ENCODE measurements at regions not wholly inside any gene's neighbourhood (a gene's known extent, or its start where the extent isn't known, plus 50 kb on each side); places are given as distances from the start of the nearest gene placed in this dataset.
A peak's percentile ranks its signal among the peaks of the same experiment; 100 is the strongest.

DNA sequence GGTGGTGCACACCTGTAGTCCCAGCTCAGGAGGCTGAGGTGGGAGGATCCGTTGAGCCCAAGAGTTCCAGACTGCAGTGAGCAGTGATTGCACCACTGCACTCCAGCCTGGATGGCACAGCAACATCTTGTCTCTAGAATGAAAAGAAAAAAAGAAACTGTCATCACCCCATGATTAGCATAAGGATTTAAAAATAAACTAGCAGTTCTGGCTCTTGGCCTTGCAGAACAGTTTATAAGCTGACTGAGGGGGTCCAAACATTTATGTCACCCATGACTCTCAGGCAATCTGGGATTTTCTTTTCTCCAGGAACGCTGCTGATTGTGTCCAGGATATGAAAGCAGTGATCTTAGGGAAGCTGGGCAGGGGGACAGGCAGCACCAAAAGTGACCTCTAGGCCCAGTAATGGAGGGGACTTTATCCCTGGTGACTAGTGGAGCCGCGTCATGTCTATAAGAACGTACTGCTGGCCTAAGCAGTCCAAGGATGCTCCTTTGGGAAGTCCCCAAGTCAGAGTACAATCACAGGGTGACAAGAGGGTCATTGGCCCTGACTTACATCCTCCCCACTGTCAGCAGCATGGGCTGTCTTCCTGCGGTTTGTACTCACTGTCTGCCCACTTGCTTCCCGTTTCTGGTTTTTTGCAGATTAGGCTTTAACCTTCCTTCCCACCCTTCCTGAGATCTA lies 177.4 kb downstream of the ARHGAP12 start:
- Histone ChIP-seq H3K4me3 (ENCODE audit: low read depth, low read length) (no peak overlapping the region), H3K9me3 (ENCODE audit: control insufficient read depth, insufficient read depth, low read length) (no peaks in the 10 kb centered on the region; the same call in 1 of the 2 replicates), H3K27ac (ENCODE audit: low read depth, low read length) (no peak overlapping the region), H3K27me3 (ENCODE audit: control insufficient read depth, insufficient read depth, low read length) (no peaks in the 10 kb centered on the region)
- POLR2A ChIA-PET: interaction anchor here (0.6 to 2.1 kb wide), 2 partner anchors 9 to 36 kb away, joined by 4 to 8 read pairs; no protein-coding TSS in a partner anchor
- no peak for DNase-seq (ENCODE audit: low read depth, low spot score)
- CTCF ChIA-PET: no interaction called here
- TF ChIP-seq, protein P1, sequence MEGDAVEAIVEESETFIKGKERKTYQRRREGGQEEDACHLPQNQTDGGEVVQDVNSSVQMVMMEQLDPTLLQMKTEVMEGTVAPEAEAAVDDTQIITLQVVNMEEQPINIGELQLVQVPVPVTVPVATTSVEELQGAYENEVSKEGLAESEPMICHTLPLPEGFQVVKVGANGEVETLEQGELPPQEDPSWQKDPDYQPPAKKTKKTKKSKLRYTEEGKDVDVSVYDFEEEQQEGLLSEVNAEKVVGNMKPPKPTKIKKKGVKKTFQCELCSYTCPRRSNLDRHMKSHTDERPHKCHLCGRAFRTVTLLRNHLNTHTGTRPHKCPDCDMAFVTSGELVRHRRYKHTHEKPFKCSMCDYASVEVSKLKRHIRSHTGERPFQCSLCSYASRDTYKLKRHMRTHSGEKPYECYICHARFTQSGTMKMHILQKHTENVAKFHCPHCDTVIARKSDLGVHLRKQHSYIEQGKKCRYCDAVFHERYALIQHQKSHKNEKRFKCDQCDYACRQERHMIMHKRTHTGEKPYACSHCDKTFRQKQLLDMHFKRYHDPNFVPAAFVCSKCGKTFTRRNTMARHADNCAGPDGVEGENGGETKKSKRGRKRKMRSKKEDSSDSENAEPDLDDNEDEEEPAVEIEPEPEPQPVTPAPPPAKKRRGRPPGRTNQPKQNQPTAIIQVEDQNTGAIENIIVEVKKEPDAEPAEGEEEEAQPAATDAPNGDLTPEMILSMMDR (IDR thresholded peaks at IDR 0.05; ENCODE audit: low read depth, low read length): no peak

DNA sequence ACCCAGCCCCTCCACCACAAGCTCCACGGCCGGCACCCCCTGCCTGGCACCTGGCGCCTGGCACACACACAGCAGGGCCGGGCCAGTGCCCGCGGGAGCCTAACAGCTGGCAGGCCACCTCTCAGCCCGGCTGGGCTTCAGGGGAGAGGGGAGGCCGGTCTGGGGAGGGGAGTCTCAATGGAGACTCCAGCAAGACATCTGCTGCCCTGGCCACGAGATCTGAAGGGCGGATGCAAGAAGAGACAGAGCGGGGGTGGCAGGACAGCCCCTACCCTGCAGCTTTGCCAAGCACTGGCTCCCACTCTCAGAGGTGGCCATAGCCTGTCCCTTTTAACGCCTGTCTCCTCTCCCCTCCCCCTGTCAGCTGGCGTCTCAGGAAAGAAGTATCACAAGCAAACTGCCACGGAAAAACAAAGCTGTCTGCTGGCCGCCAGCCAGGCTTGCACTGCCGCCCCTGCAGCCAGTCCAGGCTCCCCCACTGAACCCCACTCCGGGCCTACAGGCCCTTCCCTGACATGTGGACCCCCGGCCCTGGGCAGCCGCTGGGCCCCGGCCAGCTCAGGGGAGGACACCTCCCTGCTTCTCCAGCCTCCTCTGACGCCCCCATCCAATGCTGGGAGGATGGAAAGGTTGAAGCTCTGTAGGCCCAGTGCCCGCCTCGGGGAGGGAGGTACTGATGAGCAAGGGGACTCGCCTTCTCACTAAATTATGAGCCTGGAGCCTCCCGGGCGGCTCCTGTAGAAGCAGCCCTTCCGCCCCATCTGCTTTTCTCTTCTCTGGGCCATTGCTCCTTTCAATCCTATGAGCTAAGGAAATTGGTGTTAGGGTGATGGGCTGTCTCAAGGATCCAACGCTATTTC lies 178.4 kb downstream of the ARHGAP12 start:
- TF ChIP-seq, protein P1 (IDR thresholded peaks at IDR 0.05; ENCODE audit: low read depth, low read length): no peak
- Histone ChIP-seq H3K4me3 (ENCODE audit: low read depth, low read length) (no peak overlapping the region), H3K9me3 (ENCODE audit: control insufficient read depth, insufficient read depth, low read length) (no peaks in the 10 kb centered on the region; the same call in 1 of the 2 replicates), H3K27ac (ENCODE audit: low read depth, low read length) (peak overlapping the region; percentile 11), H3K27me3 (ENCODE audit: control insufficient read depth, insufficient read depth, low read length) (no peaks in the 10 kb centered on the region)
- ChIA-PET CTCF (no interaction called here), POLR2A (interaction anchor here (0.6 to 2.1 kb wide), 3 partner anchors 10 to 256 kb away, joined by 4 to 9 read pairs (median 8); no protein-coding TSS in a partner anchor)
- DNase-seq (ENCODE audit: low read depth, low spot score): no peak

DNA sequence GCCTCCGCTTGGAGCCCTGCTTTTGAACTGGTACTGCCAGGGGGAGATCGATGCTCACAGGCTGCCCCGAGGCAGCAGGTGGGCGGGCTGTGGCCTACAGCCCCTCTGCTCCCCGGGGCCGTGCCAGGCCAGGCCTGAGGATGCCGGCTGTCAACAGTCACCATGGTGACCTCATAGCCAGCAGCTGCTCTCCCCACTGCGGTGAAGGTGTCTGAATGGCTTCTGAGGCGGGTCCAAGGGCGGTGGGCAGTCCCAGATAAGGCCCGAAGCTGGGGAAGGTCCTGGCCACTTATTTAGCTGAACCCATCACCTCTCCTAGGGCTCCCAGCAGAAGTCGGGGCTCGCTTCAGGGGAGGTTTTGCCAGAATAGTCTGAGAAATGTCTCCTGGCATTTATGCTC lies 179.3 kb downstream of the ARHGAP12 start:
- H3K27ac ChIP-seq (ENCODE audit: low read depth, low read length): no peak overlapping the region
- TF ChIP-seq, protein P1 (IDR thresholded peaks at IDR 0.05; ENCODE audit: low read depth, low read length): no peak
- H3K4me3 ChIP-seq (ENCODE audit: low read depth, low read length): no peak overlapping the region
- ChIA-PET CTCF (no interaction called here), POLR2A (no interaction called here)
- no peaks in the 10 kb centered on the region for H3K27me3 ChIP-seq (ENCODE audit: control insufficient read depth, insufficient read depth, low read length)
- H3K9me3 ChIP-seq (ENCODE audit: control insufficient read depth, insufficient read depth, low read length): no peaks in the 10 kb centered on the region; the same call in 1 of the 2 replicates
- no peak for DNase-seq (ENCODE audit: low read depth, low spot score)

DNA sequence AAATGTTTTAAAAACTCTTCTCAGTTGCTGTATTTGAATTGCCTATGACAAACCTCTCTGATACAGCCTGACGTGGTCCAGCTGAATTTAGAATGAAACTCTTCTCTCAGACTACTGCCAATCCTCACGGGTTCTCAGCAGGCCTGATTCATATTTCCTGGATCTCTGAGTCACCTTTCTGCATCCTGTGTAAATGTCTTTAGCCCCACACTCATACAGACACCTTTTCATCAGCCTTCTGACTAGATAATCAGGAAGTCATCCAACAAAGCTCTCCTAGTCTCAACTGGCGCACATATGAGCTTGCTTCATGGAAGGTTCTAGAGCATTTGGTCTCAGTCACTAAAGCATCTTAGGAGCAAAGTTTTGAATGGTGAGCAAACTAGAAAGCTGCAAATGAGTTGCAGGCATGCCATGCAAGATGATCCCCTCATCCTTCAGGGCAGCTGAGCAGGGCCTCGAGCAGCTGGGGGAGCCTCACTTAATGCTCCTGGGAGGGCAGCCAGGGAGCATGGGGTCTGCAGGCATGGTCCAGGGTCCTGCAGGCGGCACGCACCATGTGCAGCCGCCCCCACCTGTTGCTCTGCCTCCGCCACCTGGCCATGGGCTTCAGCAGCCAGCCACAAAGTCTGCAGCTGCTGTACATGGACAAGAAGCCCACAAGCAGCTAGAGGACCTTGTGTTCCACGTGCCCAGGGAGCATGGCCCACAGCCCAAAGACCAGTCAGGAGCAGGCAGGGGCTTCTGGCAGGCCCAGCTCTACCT lies 182.8 kb downstream of the ARHGAP12 start:
- POLR2A ChIA-PET: no interaction called here

More for the DNA sequence above, 182.8 kb downstream of the ARHGAP12 start:
- peak; percentile 71 for DNase-seq (ENCODE audit: low read depth, low spot score)
- no peaks in the 10 kb centered on the region; the same call in none of the 2 replicates for H3K9me3 ChIP-seq (ENCODE audit: control insufficient read depth, insufficient read depth, low read length)
- peak overlapping the region; percentile 75 for H3K27ac ChIP-seq (ENCODE audit: low read depth, low read length)
- CTCF ChIA-PET: no interaction called here
- H3K27me3 ChIP-seq (ENCODE audit: control insufficient read depth, insufficient read depth, low read length): no peaks in the 10 kb centered on the region
- no peak overlapping the region for H3K4me3 ChIP-seq (ENCODE audit: low read depth, low read length)
- TF ChIP-seq, protein P1 (IDR thresholded peaks at IDR 0.05; ENCODE audit: low read depth, low read length): no peak
